GM12878 (cell line): ENCODE measurements at regions not wholly inside any gene's neighbourhood (a gene's known extent, or its start where the extent isn't known, plus 50 kb on each side); places are given as distances from the start of the nearest gene placed in this dataset.

Experiments
- ATAC-seq: fragments of 200-7000 bp; cut with Tn5 transposase; 3 replicates; pipeline ENCODE4 v1.9.1; 2020; ENCODE audit warnings: mild to moderate bottlenecking, moderate library complexity
- BruUV-seq: library from RNA; stranded (reverse); fragments of 400-500 nt; replicated peaks from 2 replicates; lab custom pipeline; 2021; lab: Mats Ljungman, UMichigan
- CTCF ChIA-PET: fragments of 300-600 bp; sonication (Branson Sonifier 250); formaldehyde crosslinking; extraction: SDS; loops from one replicate; lab custom pipeline; 2021; ENCODE audit warnings: inconsistent platforms; lab: Yijun Ruan, JAX
- POLR2A ChIA-PET: fragments of 350-600 bp; formaldehyde crosslinking; extraction: SDS; loops from one replicate; lab custom pipeline; 2021; ENCODE audit warnings: inconsistent platforms; lab: Charles Lee
- RAD21 ChIA-PET: fragments of 300-600 bp; sonication (Branson Sonifier 250); formaldehyde crosslinking; loops from one replicate; lab custom pipeline; 2023; ENCODE audit warnings: antibody characterized with exemption; ENCODE audit not compliant: unreplicated experiment; lab: Charles Lee
- SMC1A ChIA-PET: fragments of 300-600 bp; sonication (Branson Sonifier 250); formaldehyde crosslinking; loops from one replicate; lab custom pipeline; 2023; ENCODE audit not compliant: unreplicated experiment, uncharacterized antibody; lab: Charles Lee
- DNase-seq: peaks from one replicate; pipeline ENCODE4 v3.0.0-alpha.2; 2011; ENCODE audit warnings: low read depth, low spot score
- FAIRE-seq: peaks from 3 replicates; lab custom pipeline; 2011; peaks lifted over from hg19 to GRCh38; lab: Jason Lieb, UNC
- H2AFZ ChIP-seq: 2 replicates; pipeline ENCODE4 v1.6.0; 2011; ENCODE audit warnings: low read depth, low read length, control low read depth; ENCODE audit not compliant: control insufficient read depth
- H3K27ac ChIP-seq: 2 replicates; pipeline ENCODE4 v1.5.1; 2011; ENCODE audit warnings: control low read depth; ENCODE audit not compliant: control insufficient read depth, insufficient read depth
- H3K27me3 ChIP-seq, 2 experiments: replicated peaks in 1 of 2; 2 replicates each; pipeline versions ENCODE4 v1.6.0 to v1.6.1; 2011; ENCODE audit warnings: low read length in 1 of 2; ENCODE audit not compliant: control insufficient read depth in 2 of 2, insufficient read depth in 2 of 2
- H3K36me3 ChIP-seq, 2 experiments: 2 replicates each; pipeline ENCODE4 v1.5.1; 2011; ENCODE audit warnings: low read length in 1 of 2; ENCODE audit not compliant: control insufficient read depth in 2 of 2, insufficient read depth in 2 of 2
- H3K4me1 ChIP-seq: 2 replicates; pipeline ENCODE4 v1.6.1; 2011; ENCODE audit warnings: mild to moderate bottlenecking, low read length, moderate library complexity, mixed read lengths; ENCODE audit not compliant: control insufficient read depth, insufficient read depth
- H3K4me2 ChIP-seq: 2 replicates; pipeline ENCODE4 v1.6.0; 2011; ENCODE audit warnings: control low read depth; ENCODE audit not compliant: control insufficient read depth, insufficient read depth
- H3K4me3 ChIP-seq: fragments of 200-600 bp; sonication (generic); 2 replicates; pipeline ENCODE4 v1.5.1; 2016
- H3K79me2 ChIP-seq: 2 replicates; pipeline ENCODE4 v1.6.0; 2011; ENCODE audit warnings: low read length; ENCODE audit not compliant: control insufficient read depth, insufficient read depth
- H3K9ac ChIP-seq: 2 replicates; pipeline ENCODE4 v1.8.0; 2011; ENCODE audit warnings: low read length, control low read depth, mixed read lengths; ENCODE audit not compliant: control insufficient read depth, insufficient read depth
- H3K9me3 ChIP-seq: replicated peaks from 3 replicates; pipeline ENCODE4 v1.5.1; 2011; ENCODE audit warnings: mild to moderate bottlenecking, low read length; ENCODE audit not compliant: control insufficient read depth, insufficient read depth
- H4K20me1 ChIP-seq: 2 replicates; pipeline ENCODE4 v1.6.0; 2011; ENCODE audit not compliant: control insufficient read depth, insufficient read depth
- BACH1 ChIP-seq: fragments of 450-650 bp; IDR thresholded peaks from 2 replicates; pipeline ENCODE4 v1.6.1; 2017; ENCODE audit warnings: mild to moderate bottlenecking, borderline replicate concordance
- CBFB ChIP-seq: IDR thresholded peaks from 2 replicates; pipeline ENCODE4 v1.6.1; 2016; ENCODE audit warnings: antibody characterized with exemption, low read depth
- CBX3 ChIP-seq: fragments of 200-600 bp; sonication (generic); IDR thresholded peaks from 2 replicates; pipeline ENCODE4 v1.6.1; 2016; ENCODE audit warnings: low read depth, borderline replicate concordance
- CBX5 ChIP-seq: sonication (generic); IDR thresholded peaks from 2 replicates; pipeline ENCODE4 v1.6.1; 2016; ENCODE audit warnings: low read depth, moderate library complexity, mild to moderate bottlenecking, inconsistent platforms
- ETV6 ChIP-seq, 2 experiments: fragments of 450-650 bp in 1 of 2; IDR thresholded peaks in 1 of 2; conservative IDR thresholded peaks in 1 of 2; 2 replicates each; pipeline ENCODE4 v1.6.1; 2014; ENCODE audit warnings: antibody characterized with exemption in 1 of 2, borderline replicate concordance in 1 of 2, low read depth in 1 of 2, mild to moderate bottlenecking in 1 of 2, moderate library complexity in 1 of 2
- FOXM1 ChIP-seq: IDR thresholded peaks from 2 replicates; pipeline ENCODE4 v1.6.1; 2012; ENCODE audit warnings: low read depth, mild to moderate bottlenecking, inconsistent platforms, low read length, moderate library complexity
- IRF4 ChIP-seq: IDR thresholded peaks from 2 replicates; pipeline ENCODE4 v1.6.1; 2011; ENCODE audit warnings: low read depth, low read length
- KDM1A ChIP-seq: fragments of 200-600 bp; sonication (generic); IDR thresholded peaks from 2 replicates; pipeline ENCODE4 v1.6.1; 2016; ENCODE audit warnings: borderline replicate concordance
- MEF2A ChIP-seq: IDR thresholded peaks from 2 replicates; pipeline ENCODE4 v1.6.1; 2011; ENCODE audit warnings: low read depth, mild to moderate bottlenecking, low read length, moderate library complexity; ENCODE audit not compliant: insufficient read depth
- NFYA ChIP-seq: IDR thresholded peaks from 2 replicates; pipeline ENCODE4 v1.6.1; 2011; ENCODE audit warnings: low read depth, mild to moderate bottlenecking, low read length, improper control_type of control experiment, borderline replicate concordance
- NR2C2 ChIP-seq: IDR thresholded peaks from 2 replicates; pipeline ENCODE4 v1.6.1; 2011; ENCODE audit warnings: borderline replicate concordance, low read depth; ENCODE audit not compliant: control insufficient read depth, insufficient read length
- PAX5 ChIP-seq: IDR thresholded peaks from 2 replicates; pipeline ENCODE4 v1.6.1; 2011; ENCODE audit warnings: low read depth, low read length, borderline replicate concordance
- POLR2AphosphoS5 ChIP-seq: IDR thresholded peaks from 2 replicates; pipeline ENCODE4 v1.6.1; 2011; ENCODE audit warnings: mild to moderate bottlenecking, low read length, inconsistent platforms
- SMARCA5 ChIP-seq: fragments of 450-650 bp; IDR thresholded peaks from 2 replicates; pipeline ENCODE4 v1.6.1; 2017; ENCODE audit warnings: mild to moderate bottlenecking
- SREBF1 ChIP-seq: IDR thresholded peaks from 2 replicates; pipeline ENCODE4 v1.6.1; 2012; ENCODE audit warnings: mild to moderate bottlenecking, low read length
- TARDBP ChIP-seq: IDR thresholded peaks from 2 replicates; pipeline ENCODE4 v1.6.1; 2016; ENCODE audit warnings: borderline replicate concordance
- ZZZ3 ChIP-seq: IDR thresholded peaks from 2 replicates; pipeline ENCODE4 v1.6.1; 2011; ENCODE audit warnings: low read depth; ENCODE audit not compliant: control insufficient read depth, insufficient read length
- WGBS: methylation state at CpG from one replicate; pipeline ENCODE4 v1.1.6; 2016; ENCODE audit warnings: low lambda C conversion rate; ENCODE audit not compliant: insufficient replicate concordance, insufficient coverage; ENCODE audit errors: missing lambda C conversion rate; 5-methylcytosine and 5-hydroxymethylcytosine counted together
- in situ Hi-C: fragments of 300-500 bp; cut with MboI; formaldehyde crosslinking; loops from 9 replicates; pipeline ENCODE4 v1.14.3; 2018; ENCODE audit warnings: mixed read lengths
- intact Hi-C: fragments of 100-400 bp; cut with micrococcal nuclease; formaldehyde crosslinking; loops from one replicate; pipeline ENCODE4 v1.14.2; 2022; ENCODE audit not compliant: unreplicated experiment
- TF ChIP-seq, protein P1 (sequence below): fragments of 150-350 bp; IDR thresholded peaks from 2 replicates; pipeline ENCODE4 v1.6.1; 2014; ENCODE audit warnings: mild to moderate bottlenecking, low read depth, low read length
- TF ChIP-seq, protein P2 (sequence below): fragments of 450-650 bp; IDR thresholded peaks from 2 replicates; pipeline ENCODE4 v1.6.1; 2017; ENCODE audit warnings: mild to moderate bottlenecking
- TF ChIP-seq, protein P3 (sequence below): fragments of 450-650 bp; IDR thresholded peaks from 2 replicates; pipeline ENCODE4 v1.6.1; 2018; ENCODE audit warnings: mild to moderate bottlenecking, low read depth, moderate library complexity; ENCODE audit not compliant: partially characterized antibody

DNA sequence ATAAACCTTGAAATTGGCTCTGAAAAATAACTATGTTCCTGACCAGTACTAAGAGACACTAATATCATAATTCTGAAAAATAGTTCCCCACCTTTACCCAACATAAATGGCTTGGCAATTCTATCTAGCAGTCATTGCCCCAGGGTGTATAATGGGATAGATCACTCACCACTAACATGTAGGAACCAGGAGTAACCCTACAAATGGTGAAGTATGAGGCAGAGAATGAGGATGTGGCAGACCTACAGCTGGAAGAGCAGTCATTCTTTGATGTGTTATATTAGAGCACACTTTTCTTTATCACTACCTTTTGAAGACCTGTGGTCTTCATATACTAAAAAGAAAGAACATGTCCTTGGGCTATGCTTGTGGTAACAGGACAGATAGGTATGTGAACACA is 136.5 kb upstream of the SYNDIG1 start (continued):
- TF ChIP-seq IRF4: no peak
- no peak for TF ChIP-seq ETV6 (conservative IDR thresholded peaks at IDR 0.05 in 1 of 2, IDR thresholded peaks at IDR 0.05 in 1 of 2; ENCODE audit: borderline replicate concordance in 1 of 2, low read depth in 1 of 2)
- TF ChIP-seq FOXM1: no peak
- TF ChIP-seq, protein P1, sequence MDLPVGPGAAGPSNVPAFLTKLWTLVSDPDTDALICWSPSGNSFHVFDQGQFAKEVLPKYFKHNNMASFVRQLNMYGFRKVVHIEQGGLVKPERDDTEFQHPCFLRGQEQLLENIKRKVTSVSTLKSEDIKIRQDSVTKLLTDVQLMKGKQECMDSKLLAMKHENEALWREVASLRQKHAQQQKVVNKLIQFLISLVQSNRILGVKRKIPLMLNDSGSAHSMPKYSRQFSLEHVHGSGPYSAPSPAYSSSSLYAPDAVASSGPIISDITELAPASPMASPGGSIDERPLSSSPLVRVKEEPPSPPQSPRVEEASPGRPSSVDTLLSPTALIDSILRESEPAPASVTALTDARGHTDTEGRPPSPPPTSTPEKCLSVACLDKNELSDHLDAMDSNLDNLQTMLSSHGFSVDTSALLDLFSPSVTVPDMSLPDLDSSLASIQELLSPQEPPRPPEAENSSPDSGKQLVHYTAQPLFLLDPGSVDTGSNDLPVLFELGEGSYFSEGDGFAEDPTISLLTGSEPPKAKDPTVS: no peak
- TF ChIP-seq POLR2AphosphoS5: no peak
- TF ChIP-seq BACH1: no peak
- TF ChIP-seq PAX5: no peak
- TF ChIP-seq, all 136 proteins: peak for 0

DNA sequence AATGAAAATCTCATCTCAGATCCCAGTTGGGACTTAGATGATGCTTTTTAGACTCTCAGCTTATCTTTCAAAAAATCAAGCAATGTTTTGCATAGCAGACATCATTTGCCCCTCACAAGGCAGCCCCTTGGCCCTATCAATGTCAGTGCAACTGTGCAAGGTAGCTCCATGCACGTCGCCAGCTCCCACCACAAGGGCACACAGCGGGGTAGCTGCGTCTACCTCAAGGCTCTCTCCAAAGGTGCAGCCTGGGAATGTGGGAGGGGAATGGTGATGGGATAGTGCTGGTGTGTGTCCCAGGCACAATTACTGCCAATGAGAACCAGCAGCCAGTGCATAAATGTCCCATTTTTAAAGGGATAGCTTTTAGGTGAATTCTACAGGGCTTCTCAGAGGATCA is 137.5 kb upstream of the SYNDIG1 start:
- in situ Hi-C loops: no loop called here
- ATAC-seq: no peak
- no peak for TF ChIP-seq NFYA
- TF ChIP-seq, protein P2, sequence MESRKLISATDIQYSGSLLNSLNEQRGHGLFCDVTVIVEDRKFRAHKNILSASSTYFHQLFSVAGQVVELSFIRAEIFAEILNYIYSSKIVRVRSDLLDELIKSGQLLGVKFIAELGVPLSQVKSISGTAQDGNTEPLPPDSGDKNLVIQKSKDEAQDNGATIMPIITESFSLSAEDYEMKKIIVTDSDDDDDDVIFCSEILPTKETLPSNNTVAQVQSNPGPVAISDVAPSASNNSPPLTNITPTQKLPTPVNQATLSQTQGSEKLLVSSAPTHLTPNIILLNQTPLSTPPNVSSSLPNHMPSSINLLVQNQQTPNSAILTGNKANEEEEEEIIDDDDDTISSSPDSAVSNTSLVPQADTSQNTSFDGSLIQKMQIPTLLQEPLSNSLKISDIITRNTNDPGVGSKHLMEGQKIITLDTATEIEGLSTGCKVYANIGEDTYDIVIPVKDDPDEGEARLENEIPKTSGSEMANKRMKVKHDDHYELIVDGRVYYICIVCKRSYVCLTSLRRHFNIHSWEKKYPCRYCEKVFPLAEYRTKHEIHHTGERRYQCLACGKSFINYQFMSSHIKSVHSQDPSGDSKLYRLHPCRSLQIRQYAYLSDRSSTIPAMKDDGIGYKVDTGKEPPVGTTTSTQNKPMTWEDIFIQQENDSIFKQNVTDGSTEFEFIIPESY: no peak
- no peak for TF ChIP-seq NR2C2
- no peak for TF ChIP-seq SMARCA5
- no peak for TF ChIP-seq KDM1A
- no peak for TF ChIP-seq CBX5
- TF ChIP-seq ZZZ3: no peak
- no peak for TF ChIP-seq CBFB
- TF ChIP-seq, protein P3, sequence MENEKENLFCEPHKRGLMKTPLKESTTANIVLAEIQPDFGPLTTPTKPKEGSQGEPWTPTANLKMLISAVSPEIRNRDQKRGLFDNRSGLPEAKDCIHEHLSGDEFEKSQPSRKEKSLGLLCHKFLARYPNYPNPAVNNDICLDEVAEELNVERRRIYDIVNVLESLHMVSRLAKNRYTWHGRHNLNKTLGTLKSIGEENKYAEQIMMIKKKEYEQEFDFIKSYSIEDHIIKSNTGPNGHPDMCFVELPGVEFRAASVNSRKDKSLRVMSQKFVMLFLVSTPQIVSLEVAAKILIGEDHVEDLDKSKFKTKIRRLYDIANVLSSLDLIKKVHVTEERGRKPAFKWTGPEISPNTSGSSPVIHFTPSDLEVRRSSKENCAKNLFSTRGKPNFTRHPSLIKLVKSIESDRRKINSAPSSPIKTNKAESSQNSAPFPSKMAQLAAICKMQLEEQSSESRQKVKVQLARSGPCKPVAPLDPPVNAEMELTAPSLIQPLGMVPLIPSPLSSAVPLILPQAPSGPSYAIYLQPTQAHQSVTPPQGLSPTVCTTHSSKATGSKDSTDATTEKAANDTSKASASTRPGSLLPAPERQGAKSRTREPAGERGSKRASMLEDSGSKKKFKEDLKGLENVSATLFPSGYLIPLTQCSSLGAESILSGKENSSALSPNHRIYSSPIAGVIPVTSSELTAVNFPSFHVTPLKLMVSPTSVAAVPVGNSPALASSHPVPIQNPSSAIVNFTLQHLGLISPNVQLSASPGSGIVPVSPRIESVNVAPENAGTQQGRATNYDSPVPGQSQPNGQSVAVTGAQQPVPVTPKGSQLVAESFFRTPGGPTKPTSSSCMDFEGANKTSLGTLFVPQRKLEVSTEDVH: no peak
- no peak for TF ChIP-seq MEF2A
- no peak for TF ChIP-seq SREBF1
- no peak for TF ChIP-seq CBX3
- TF ChIP-seq TARDBP: no peak

More for the DNA sequence above, 137.5 kb upstream of the SYNDIG1 start:
- Histone ChIP-seq H4K20me1 (no peaks in the 10 kb centered on the region), H3K9ac (no peak overlapping the region), H3K27me3 (no peaks in the 10 kb centered on the region), H3K27ac (no peak overlapping the region), H3K4me1 (no peaks in the 10 kb centered on the region), H3K4me3 (no peak overlapping the region), H3K36me3 (no peaks in the 10 kb centered on the region), H3K9me3 (no peaks in the 10 kb centered on the region), H3K4me2 (no peak overlapping the region), H2AFZ (no peak overlapping the region), H3K79me2 (no peaks in the 10 kb centered on the region)
- RAD21 ChIA-PET: no interaction called here
- SMC1A ChIA-PET: no interaction called here
- FAIRE-seq (no peak), DNase-seq (no peak)
- POLR2A ChIA-PET: no interaction called here
- CTCF ChIA-PET: no interaction called here
- no TSS peak for BruUV-seq
- WGBS: 78% methylated on average over 4 of the region's 4 CpGs
- intact Hi-C loops: no loop called here
